GM18867 (cell line): ENCODE measurements at regions not wholly inside any gene's neighbourhood (a gene's known extent, or its start where the extent isn't known, plus 50 kb on each side); places are given as distances from the start of the nearest gene placed in this dataset.

Experiments
- ATAC-seq: cut with Tn5 transposase; IDR thresholded peaks from one replicate; pipeline ENCODE4 v1.9.1; 2021; ENCODE audit warnings: mild to moderate bottlenecking, moderate library complexity; ENCODE audit not compliant: unreplicated experiment

DNA sequence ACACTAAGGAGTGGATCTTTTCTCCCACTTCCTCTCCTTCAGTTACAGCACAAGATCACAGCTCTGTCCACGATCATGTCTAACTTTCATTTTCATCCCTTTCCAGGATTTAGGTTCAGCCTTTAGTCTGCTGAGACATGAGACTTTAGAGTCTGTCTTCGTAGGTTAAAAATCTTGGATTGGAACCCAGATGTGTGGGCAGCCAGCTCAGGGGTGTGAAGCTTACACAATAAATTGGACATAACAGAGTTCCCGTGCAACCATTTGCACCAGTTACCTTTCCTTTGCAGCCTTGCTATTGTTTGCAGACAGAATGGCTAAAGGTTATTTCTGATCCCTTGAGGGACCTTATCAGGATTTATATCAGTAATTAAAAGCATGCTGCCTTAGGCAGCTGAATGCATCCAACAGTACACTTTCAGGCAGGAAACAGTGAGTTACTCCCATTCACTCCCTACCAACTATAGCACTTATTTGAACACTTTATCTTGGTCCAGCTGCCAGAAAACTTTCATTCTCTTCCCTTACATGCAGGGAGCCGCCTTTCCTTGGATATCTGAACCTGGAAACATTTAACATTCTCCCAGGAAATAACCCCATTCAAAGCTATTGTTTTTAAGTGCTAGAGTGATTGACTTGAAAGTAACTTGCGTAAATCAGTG is 87.3 kb downstream of the TMEM100 start:
- ATAC-seq = no peak

DNA sequence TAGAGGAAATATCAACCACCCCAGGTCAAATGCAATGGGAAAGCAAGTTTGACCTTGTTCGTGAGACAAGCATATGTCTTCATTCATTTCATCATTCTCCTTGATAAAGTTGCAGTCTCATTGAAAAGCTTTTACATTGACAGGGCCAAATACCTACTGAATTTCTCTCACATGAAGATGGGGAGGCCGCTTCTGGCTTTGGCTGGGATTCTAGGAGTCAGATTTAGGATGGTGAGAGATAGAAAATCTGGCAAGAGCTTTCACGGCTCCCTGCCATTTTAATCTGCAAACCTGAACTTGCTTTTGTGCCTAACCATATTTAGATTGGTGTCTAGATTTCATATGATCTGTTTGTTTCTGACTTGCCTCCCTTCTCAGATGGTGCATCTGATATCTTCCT is 88.0 kb downstream of the TMEM100 start:
- no peak for ATAC-seq

DNA sequence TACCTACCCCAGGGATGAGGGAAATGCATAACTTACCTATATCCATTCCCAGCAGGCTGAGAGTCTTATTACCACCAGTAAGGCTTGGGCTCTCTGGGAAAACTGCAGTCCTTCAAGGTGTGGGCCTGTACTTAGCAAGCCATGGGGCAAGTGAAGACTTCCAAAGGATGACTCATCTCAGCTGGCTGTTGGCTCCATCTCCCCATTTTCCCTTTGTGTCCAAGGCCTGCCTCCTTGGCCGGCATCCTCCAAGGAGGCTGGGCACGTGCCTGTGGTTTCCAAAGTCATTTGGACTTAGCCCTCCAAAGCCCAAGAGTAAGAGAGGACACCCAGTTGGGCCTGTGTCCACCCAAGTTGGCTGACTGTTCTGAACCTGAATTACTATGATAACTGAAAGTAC is 89.8 kb downstream of the TMEM100 start:
- ATAC-seq = no peak

DNA sequence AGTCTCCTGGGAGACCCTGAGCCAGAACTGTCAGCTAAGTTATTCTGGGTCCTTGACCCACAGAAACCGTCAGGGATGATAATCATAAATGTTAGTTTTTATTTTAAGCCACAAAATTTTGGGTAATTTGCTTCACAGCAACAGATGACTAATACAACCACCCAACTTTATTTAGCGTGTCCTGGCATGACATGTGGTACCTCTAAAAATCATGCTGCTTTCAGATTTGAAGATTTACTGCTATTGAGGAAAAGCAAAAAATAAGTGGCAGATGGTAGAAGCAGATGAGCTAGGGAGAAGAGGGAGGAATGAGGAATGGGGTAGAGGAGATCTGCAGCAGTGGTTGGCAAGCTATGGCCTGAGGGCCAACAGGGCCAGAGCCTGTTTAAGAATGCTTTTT is 90.4 kb downstream of the TMEM100 start:
- no peak for ATAC-seq

DNA sequence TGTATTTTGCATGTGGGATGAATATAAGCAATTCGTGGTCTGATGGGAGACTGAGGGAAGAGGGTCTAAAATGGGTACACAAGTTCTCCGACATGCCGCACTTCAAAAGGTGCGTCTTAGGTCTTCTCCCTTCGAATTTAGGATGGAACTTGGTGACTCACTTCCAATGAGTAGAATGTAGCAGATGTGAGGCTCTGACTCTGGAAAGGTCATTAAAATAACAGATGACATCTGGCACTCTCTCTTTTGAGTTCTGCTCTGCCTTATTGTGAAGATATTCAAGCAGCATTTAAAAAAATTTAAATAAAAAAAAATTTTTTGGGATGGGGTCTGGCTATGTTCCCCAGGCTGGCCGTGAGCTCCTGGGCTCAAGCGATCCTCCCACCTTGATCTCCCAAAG is 92.7 kb downstream of the TMEM100 start:
- ATAC-seq = no peak

DNA sequence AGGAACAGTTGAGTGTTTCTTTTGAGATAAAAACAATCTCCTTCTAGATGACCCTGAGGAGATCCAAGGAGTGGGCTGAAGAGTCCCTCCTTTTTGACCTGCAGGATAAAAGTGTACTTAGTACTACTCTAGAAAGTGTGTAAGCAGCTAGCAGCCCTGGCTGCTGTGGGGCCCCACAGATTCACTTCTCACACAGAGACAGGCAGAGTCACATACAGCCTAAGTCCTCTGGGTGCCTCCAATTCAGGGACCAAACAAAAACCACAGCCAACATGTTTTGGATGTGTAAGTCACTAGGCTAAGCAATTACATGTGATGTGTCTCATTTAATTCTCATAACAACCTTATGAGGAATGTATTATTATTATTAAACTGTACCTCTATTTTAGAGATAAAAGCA is 97.1 kb downstream of the TMEM100 start:
- peak; percentile 78 for ATAC-seq

DNA sequence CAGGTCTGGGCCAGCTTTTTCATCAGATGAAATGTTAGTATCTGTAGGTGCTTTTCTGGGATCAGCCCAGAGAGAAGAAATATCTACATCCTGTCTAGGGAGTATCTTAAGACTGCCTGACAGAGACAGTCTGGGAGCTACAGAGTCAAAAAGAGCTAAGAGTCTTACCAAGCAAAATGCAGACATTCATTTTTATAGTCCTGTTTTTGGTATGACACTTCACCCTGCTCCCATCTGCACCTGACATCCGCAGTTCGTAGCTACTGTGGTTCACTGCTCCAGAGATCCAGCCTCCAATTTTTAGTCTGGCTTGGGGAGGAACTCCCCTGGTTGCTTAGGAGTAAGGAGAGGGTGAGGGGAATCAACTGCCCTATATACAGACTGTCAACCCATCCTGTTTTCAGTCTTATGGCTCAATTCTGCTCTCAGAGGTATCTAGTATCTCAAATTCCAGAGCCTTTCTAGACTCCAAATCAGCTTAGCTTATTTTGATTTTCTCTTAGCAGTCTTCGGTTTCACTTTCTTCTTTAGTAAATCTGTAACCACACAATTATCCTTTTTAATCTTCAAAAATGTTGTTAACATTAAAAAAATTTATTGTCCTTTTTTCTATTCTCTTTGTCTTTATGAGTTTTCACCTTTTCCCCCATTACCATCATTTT is 97.8 kb downstream of the TMEM100 start:
- ATAC-seq = peak; percentile 59

DNA sequence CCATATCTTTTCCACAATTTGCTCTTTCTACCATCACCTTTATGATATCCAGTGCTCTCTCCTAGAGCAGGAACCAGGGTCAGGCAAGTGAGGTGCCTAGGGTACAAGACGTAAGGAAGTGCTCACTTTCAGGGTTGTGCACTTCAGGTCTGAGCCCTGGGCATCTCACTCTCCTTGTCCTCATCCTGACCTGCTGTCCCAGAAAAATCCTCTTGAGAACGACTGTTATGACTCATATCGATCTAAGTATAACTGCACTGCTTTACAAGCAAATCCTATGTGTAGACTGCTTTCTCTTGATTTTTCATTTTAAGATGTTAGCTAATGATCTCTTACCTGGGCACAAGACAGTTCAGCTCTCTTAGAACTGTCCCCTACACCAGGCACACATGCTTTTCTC is 100.1 kb downstream of the TMEM100 start:
- no peak for ATAC-seq

DNA sequence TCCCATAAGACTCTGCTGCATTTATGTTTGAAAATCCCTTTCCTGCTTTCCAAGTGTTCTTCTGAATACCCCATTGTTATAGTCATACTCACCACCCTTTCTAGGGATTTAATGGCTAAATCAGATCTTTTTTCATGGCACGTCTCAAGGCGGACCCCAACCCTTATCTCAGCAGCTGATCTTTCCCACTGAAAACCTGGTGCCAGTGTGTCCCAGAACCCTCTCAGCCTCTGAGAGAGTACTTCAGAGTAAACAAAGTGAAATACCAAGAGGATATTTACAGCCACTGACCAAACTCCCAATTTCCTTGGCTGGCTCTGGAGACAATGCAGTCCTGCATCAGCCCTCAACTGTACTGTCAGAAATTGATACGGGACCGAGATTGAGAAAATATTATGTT is 101.7 kb downstream of the TMEM100 start:
- no peak for ATAC-seq

DNA sequence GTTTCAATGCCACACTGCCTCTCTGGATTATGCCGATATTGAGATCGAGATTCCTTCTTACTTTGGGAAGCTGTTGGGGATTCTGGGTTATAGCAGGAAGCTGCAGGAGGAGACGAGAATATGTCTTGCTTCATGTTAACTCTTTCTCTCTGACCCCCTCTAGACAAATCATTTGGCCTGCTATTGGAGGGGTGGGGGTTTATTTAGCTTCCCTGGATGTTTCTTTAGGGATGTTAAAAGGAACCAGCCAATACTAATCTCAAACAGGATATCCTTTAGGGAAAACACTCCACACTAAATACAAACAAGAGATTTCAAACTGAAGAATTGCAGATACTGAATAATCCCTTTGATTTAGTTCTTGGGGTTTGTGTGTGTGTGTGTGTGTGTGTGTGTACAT is 102.6 kb downstream of the TMEM100 start:
- ATAC-seq = no peak

DNA sequence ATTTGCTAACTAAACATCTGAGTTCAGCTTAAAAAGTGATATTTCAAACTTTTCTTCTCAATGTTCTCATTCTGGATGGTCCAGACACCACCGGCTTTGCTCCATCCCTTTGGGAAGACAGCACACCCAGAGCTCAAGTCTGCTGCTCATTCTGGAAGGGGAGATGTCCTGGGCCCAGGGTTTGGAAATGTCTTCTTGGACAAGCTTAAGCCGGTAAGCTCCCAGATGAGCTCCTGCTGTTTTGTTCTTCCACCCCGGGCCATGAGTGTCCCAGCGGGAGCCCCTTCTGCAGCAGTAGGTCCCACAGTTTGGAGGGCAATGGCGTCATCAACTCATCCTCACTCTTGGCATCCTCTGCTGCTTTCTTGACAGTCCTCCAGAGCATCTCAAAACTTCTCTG is 105.2 kb downstream of the TMEM100 start:
- no peak for ATAC-seq

DNA sequence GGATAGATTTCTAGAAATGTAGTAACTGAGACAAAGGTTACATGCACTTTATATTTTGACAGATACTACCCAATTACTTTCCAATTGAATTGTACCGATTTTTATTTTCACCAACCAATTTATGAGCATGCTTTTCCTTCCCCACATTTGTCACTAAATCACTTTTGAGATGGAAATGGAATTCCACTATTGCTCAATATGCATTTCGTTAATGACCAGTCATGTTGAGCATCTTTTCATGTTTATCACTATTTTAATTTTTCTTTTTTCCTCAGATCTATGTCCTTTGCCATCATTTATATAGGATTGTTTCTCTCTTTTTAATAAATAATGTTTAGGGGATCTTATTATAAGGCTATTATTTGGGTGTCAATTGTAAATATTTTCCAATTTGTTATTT is 102.8 kb upstream of the SMIM36 start:
- ATAC-seq = no peak

DNA sequence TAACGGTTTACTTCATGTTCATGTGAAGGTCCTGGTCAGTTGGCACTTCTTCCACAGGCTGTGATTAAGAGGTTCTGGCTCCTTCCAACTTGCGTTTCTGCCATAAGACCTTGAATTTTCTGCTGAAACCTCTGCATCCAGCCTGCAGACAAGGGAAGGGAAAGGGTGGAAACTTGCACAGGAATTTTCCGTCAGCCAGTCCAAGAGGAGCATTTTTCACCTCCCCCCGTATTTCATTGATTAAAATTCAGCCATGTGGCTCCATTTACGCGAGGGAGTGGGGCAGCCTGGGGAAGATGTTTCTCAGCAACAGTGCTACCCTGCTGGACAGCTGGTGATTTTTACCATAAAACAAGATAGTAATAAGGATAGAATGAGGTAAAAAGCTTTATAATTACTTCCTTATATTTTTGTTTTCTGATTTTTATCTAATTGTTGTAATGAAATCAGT is 101.5 kb upstream of the SMIM36 start:
- no peak for ATAC-seq

DNA sequence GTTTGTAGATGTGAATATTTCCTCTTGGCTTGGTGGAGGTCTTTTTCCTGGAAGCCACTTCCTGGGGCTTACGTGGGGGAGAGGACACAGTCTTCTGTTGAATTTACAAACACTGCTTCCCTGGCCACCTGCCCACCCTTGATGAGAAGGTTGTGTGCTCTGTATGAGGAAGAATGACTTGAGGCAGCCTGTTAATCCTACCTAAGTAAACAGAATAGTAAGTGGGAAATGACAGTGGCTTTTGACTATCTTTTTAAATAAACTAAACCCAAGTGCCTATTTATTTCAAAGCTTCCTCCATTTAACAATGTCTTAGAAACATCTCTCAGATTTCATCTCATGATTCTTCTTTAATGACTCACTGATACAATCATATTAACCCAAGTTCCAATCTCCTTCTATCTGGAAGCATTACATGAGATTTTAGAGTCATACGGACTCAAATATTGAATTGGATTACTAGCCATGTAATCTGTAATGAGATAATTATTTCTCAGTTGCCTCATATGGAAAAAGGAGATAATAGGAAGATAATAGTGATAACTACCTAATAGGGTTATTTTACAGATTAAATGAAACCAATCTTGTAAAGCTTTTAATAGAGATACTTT is 96.6 kb upstream of the SMIM36 start:
- ATAC-seq = no peak

DNA sequence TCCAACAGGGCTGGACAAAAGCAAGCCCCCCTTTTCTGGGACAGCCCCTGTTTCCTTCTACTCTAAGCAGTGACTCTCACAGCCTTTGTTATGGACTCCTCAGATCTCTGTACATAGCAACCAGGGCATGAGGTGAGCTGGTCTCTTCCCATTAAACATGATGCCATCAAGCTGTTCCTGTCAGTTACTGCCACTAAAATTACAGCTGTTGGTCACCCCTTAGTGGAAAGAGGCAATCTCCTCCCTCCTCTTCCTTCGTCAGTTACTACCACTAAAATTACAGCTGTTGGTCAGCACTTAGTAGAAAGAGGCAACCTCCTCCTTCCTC is 95.2 kb upstream of the SMIM36 start:
- ATAC-seq = no peak

DNA sequence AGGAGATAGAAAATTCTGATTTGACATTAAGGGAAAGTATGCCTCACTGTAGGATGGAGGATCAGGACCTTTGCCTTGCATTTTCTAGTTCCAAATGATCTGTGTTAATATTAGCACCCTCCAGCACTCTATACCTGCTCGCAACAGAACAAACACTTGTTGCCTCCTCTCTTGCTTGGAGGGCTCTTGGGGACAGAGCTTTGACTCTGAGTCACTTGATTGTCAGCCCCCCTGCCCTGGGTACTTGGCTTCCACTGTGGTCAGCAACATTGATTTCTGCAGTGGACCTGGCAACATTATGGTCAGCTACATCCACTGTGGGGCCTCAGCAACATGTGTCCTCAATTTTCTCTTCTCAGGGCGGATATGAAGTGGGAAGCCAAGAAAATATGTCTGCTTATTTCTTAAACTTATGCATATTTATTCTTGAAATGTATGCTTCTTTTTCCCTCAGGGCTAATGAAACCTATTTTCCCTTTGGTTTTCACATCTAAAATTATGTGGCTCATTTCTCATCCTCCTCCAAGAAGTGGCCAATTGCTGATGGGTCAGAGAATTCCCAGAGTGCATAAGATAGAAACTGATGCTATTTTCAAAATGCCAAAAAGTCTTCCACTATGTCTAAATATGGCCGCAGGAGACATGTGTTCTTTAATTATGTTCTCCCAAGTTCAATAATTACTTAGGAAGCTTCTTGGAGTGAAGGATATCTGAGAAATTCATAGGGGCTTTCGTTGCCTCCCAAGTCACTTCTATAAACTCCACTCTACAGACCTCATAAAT is 94.6 kb upstream of the SMIM36 start:
- no peak for ATAC-seq

DNA sequence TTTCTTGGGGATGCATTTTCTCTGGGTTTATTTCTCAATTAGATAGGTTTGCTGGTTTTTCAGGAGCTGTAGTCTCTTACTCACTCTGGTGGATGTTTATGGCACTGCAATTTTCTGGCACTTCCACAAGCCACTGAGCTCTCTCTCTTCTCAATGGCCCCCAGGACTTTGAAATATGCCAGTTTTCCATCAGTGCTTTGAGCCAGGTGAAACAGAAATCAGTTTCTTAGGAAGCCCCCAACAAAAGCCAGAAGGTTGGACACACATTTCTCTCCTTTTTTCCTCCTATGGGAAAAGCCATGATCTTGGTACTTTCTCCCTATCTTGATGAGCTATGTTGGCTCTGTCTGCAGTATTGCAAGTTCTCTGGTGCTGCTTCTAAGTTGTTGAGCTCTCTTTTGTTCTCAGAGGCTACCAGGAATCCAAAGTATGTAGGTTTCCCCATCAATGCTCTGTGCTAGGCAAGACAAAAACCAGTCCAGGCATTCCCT is 90.7 kb upstream of the SMIM36 start:
- no peak for ATAC-seq

DNA sequence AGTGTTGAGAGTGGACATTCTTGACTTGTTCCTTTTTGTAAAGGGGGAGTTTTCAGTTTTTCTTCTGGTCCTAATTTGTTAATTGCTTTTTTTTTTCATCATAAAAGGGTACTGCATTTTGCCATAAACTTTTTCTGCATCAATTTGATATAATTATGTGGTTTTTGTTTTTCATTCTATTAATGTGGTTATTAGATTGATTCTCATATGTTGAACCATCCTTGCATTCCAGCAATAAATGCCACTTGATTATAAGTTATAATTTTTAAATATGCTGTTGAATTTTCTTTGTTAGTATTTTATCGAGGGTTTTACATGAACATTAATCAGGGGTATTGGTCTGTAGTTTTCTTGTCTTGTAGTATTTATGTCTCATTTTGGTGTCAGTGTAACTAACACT is 87.2 kb upstream of the SMIM36 start:
- no peak for ATAC-seq

DNA sequence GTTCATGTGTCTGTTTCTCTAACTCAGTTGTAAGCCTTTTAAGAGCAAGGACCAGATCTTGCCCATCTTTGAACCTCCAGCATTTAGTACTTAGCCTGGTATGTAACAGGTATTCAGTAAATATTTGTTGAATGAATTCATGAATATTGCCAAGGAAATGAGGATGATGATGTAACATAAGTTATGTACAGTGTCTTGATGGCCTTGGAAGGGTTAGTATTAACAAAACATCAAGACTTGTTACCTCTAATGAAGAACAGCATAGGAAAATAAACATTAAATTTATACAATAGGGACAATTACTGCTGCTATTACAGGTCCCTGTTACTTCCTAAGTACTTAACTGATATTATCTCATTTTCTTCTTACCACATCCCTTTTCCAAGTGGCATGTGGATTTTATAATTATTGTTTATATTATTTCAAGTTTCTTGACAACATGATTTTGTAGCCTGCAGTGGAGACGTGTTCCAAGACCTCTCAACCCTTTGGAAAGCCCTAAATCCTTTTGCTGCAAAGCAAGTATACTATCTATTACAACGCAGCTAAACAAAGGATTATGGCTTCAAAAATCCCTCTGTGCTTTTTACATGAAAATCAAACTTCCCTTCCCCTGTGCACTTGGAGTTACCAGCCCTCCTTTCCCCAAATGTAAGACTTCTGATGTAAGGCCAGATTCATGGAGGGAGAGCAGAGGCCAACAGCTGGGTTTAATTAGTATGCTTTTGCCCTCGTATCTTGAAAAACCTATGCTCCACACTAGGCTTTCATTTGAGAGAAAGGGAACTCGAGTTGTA is 77.4 kb upstream of the SMIM36 start:
- ATAC-seq = no peak

DNA sequence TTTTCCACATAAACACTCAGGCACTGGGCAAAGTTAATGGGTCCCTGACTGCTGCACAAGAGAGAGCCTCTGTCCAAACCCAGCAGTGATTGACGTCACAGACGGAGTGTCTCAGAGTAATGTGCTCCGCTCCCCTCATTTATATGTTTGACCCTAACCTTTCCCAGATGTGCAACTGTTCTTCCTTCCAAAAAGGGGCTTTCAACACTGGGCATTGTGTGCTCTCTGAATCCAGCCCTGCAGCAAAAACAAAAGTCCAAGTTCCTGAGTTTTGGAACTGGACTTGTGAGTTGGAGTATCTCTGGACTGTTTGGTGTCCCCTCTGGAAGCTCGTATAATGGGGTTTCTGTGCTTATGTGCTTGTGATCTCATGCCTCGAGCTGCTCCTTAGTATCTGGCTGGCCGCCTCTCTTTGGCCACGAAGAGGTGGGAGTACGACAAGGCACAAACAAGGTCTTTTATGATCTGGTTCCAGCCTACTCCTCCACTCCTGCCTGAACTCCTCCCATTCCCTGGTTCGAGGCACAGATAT is 76.4 kb upstream of the SMIM36 start:
- no peak for ATAC-seq

DNA sequence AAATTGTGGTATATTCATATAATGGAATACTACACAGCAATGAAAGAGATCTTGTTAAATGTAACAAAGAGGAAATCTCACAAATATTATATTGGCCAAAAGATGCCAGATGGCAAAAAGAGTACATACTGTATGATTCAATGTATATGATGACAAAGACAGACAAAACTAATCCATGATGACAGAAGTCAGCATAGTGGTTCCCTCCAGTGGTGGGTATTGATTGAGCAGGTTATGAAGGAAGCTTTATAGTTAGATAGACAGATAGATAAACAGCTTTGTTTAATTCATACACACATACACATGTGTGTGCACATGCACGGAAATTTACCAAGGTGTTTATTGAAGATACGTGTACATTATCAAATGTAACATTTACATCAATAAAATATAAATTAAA is 74.4 kb upstream of the SMIM36 start:
- ATAC-seq = no peak
